Esophagus squamous epithelium (tissue), 4 donors: ENCODE measurements at regions not wholly inside any gene's neighbourhood (a gene's known extent, or its start where the extent isn't known, plus 50 kb on each side); places are given as distances from the start of the nearest gene placed in this dataset.

ENCODE experiments used
- CTCF ChIP-seq, 6 experiments: fragments of 450-650 bp in 4 of 6; fragments of 200-600 bp in 2 of 6; sonication (generic) in 2 of 6; IDR thresholded peaks; one replicate each; pipeline ENCODE4 v1.5.1; 2016 to 2019; ENCODE audit warnings: antibody characterized with exemption in 6 of 6, mild to moderate bottlenecking in 4 of 6, moderate library complexity in 4 of 6
- POLR2A ChIP-seq, 4 donors: fragments of 450-650 bp; IDR thresholded peaks; one replicate each; pipeline ENCODE4 v1.6.1; 2017; ENCODE audit warnings: antibody characterized with exemption in 4 of 4, mild to moderate bottlenecking in 4 of 4, moderate library complexity in 3 of 4

- TF ChIP-seq CTCF (IDR thresholded peaks at IDR 0.05) (no peak), POLR2A (IDR thresholded peaks at IDR 0.05) (no peak)
These were observed 624.4 kb downstream of the KCNH5 start for GRCh38 chr14:62420847-62421246.
